ENCODE measurements at regions not wholly inside any gene's neighbourhood (a gene's known extent, or its start where the extent isn't known, plus 50 kb on each side); places are given as distances from the start of the nearest gene placed in this dataset.

- TF ChIP-seq REST (IDR thresholded peaks at IDR 0.05; ENCODE audit: low read depth, low read length) = no peak
- no peak for TF ChIP-seq DPF2 (IDR thresholded peaks at IDR 0.05)
- TF ChIP-seq CBX5 (IDR thresholded peaks at IDR 0.05; ENCODE audit: low read depth) = no peak
- TF ChIP-seq SREBF1 (IDR thresholded peaks at IDR 0.05; ENCODE audit: low read length) = no peak
- no peak for TF ChIP-seq SRF (IDR thresholded peaks at IDR 0.05; ENCODE audit: low read depth in 2 of 2, low read length in 2 of 2)
- no peak for TF ChIP-seq RAD21 (IDR thresholded peaks at IDR 0.05; ENCODE audit: insufficient read depth, low read depth, low read length)
Measured at GRCh38 chrX:3815896-3816664, 102.6 kb upstream of the PRKX start (continued).

Measured in GM12878 (cell line).